HCT116 (cell line): ENCODE measurements at regions not wholly inside any gene's neighbourhood (a gene's known extent, or its start where the extent isn't known, plus 50 kb on each side); places are given as distances from the start of the nearest gene placed in this dataset.
A peak's percentile ranks its signal among the peaks of the same experiment; 100 is the strongest.

Source experiments
- ATAC-seq: fragments of 200-7000 bp; cut with Tn5 transposase; 2 replicates; pipeline ENCODE4 v1.9.1; 2020; ENCODE audit warnings: mild to moderate bottlenecking, moderate library complexity
- BruUV-seq: library from RNA; stranded (reverse); fragments of 400-500 nt; replicated peaks from 2 replicates; lab custom pipeline; 2021; lab: Mats Ljungman, UMichigan
- CTCF ChIA-PET: fragments of 300-600 bp; sonication (Branson Sonifier 250); formaldehyde crosslinking; loops from one replicate; lab custom pipeline; 2021; ENCODE audit warnings: antibody characterized with exemption; lab: Charles Lee
- POLR2A ChIA-PET: fragments of 300-600, 350-600 bp; sonication (Branson Sonifier 250); formaldehyde crosslinking; loops from one replicate; lab custom pipeline; 2021; ENCODE audit warnings: antibody characterized with exemption; lab: Charles Lee
- RAD21 ChIA-PET, 2 experiments: fragments of 300-600 bp; sonication (Branson Sonifier 250); formaldehyde crosslinking; loops; one replicate each; lab custom pipeline; 2023; ENCODE audit warnings: low total read pairs in 2 of 2; ENCODE audit not compliant: uncharacterized antibody in 2 of 2, unreplicated experiment in 2 of 2, low non-redundant PET in 1 of 2; lab: Charles Lee
- DNase-seq: peaks from one replicate; pipeline ENCODE4 v3.0.0-alpha.2; 2010; ENCODE audit warnings: low read depth, low spot score
- H2AFZ ChIP-seq: fragments of 200-600 bp; shearing (Covaris generic), sonication (generic); 2 replicates; pipeline ENCODE4 v1.6.1; 2017; ENCODE audit warnings: low read depth, mixed run types, mixed read lengths, antibody characterized with exemption, low read length; ENCODE audit not compliant: poor library complexity, severe bottlenecking
- H3K27ac ChIP-seq: 2 replicates; pipeline ENCODE4 v1.5.1; 2012; ENCODE audit warnings: low read depth, low read length
- H3K27me3 ChIP-seq: fragments of 200-600 bp; sonication (generic); 2 replicates; pipeline ENCODE4 v1.6.1; 2016; ENCODE audit warnings: mixed run types, low read length, mixed read lengths; ENCODE audit not compliant: insufficient read depth
- H3K36me3 ChIP-seq, 2 experiments: fragments of 200-500 bp in 1 of 2; fragments of 200-600 bp in 1 of 2; sonication (Bioruptor generic) in 1 of 2; sonication (generic) in 1 of 2; 2 replicates each; pipeline versions ENCODE4 v1.5.1 to v1.6.1; 2014 to 2016; ENCODE audit warnings: low read length in 2 of 2, inconsistent platforms in 1 of 2, mixed read lengths in 1 of 2, mixed run types in 1 of 2; ENCODE audit not compliant: insufficient read depth in 2 of 2, control insufficient read depth in 1 of 2
- H3K4me1 ChIP-seq, 2 experiments: fragments of 200-600 bp in 1 of 2; sonication (generic) in 1 of 2; 2 replicates each; pipeline versions ENCODE4 v1.5.1 to v1.6.1; 2012 to 2017; ENCODE audit warnings: low read length in 2 of 2, inconsistent platforms in 1 of 2, mild to moderate bottlenecking in 1 of 2, mixed read lengths in 1 of 2, mixed run types in 1 of 2, moderate library complexity in 1 of 2; ENCODE audit not compliant: insufficient read depth in 2 of 2, control insufficient read depth in 1 of 2
- H3K4me2 ChIP-seq: fragments of 200-600 bp; sonication (generic); 2 replicates; pipeline ENCODE4 v1.6.1; 2017; ENCODE audit warnings: mixed run types, low read length, mixed read lengths
- H3K4me3 ChIP-seq, 2 experiments: fragments of 200-600 bp in 1 of 2; sonication (generic) in 1 of 2; replicated peaks in 1 of 2; 2 replicates each; pipeline ENCODE4 v1.5.1; 2011 to 2016; ENCODE audit warnings: low read length in 2 of 2, control low read depth in 1 of 2, low read depth in 1 of 2, mild to moderate bottlenecking in 1 of 2, mixed read lengths in 1 of 2, mixed run types in 1 of 2
- H3K79me2 ChIP-seq: fragments of 200-600 bp; sonication (generic); 2 replicates; pipeline ENCODE4 v1.6.1; 2017; ENCODE audit warnings: mild to moderate bottlenecking, mixed run types, low read length, moderate library complexity, mixed read lengths; ENCODE audit not compliant: insufficient read depth
- H3K9ac ChIP-seq: fragments of 200-600 bp; sonication (generic); 2 replicates; pipeline ENCODE4 v1.6.1; 2016; ENCODE audit warnings: low read length, mixed read lengths
- H3K9me2 ChIP-seq: fragments of 200-600 bp; sonication (generic), shearing (Covaris generic); 2 replicates; pipeline ENCODE4 v1.6.1; 2017; ENCODE audit warnings: mixed run types, mild to moderate bottlenecking, moderate library complexity; ENCODE audit not compliant: insufficient read depth
- H3K9me3 ChIP-seq, 2 experiments: fragments of 200-500 bp in 1 of 2; fragments of 200-600 bp in 1 of 2; sonication (Bioruptor generic) in 1 of 2; sonication (generic) in 1 of 2; 2 replicates each; pipeline ENCODE4 v1.6.1; 2014 to 2017; ENCODE audit warnings: low read length in 2 of 2, mixed read lengths in 2 of 2, inconsistent platforms in 1 of 2, low read depth in 1 of 2, mild to moderate bottlenecking in 1 of 2, mixed run types in 1 of 2, moderate library complexity in 1 of 2; ENCODE audit not compliant: control insufficient read depth in 1 of 2, insufficient read depth in 1 of 2
- H4K20me1 ChIP-seq: fragments of 200-600 bp; sonication (generic), shearing (Covaris generic); 2 replicates; pipeline ENCODE4 v1.6.1; 2017; ENCODE audit warnings: mixed run types, mild to moderate bottlenecking, moderate library complexity; ENCODE audit not compliant: insufficient read depth
- ATF3 ChIP-seq: IDR thresholded peaks from 2 replicates; pipeline ENCODE4 v1.6.1; 2012
- CBX3 ChIP-seq: IDR thresholded peaks from 2 replicates; pipeline ENCODE4 v1.6.1; 2012; ENCODE audit warnings: low read depth
- CEBPB ChIP-seq: IDR thresholded peaks from 2 replicates; pipeline ENCODE4 v1.6.1; 2012; ENCODE audit warnings: low read depth
- CTCF ChIP-seq, 3 experiments: fragments of 200-600 bp in 1 of 3; sonication (generic) in 1 of 3; IDR thresholded peaks in 2 of 3; conservative IDR thresholded peaks in 1 of 3; 2 replicates each; pipeline ENCODE4 v1.5.1; 2012 to 2017; ENCODE audit warnings: low read depth in 2 of 3, low read length in 2 of 3, antibody characterized with exemption in 1 of 3, borderline replicate concordance in 1 of 3, control low read depth in 1 of 3, mild to moderate bottlenecking in 1 of 3, mixed read lengths in 1 of 3, mixed run types in 1 of 3, moderate library complexity in 1 of 3; ENCODE audit not compliant: insufficient read depth in 1 of 3
- EGR1 ChIP-seq: IDR thresholded peaks from 2 replicates; pipeline ENCODE4 v1.6.1; 2012; ENCODE audit warnings: low read depth
- EZH2 ChIP-seq: fragments of 200-600 bp; sonication (generic); IDR thresholded peaks from 2 replicates; pipeline ENCODE4 v1.6.1; 2017; ENCODE audit warnings: antibody characterized with exemption, mixed run types
- EZH2phosphoT487 ChIP-seq: fragments of 200-600 bp; IDR thresholded peaks from 2 replicates; pipeline ENCODE4 v1.6.1; 2018; ENCODE audit warnings: antibody characterized with exemption, borderline replicate concordance
- POLR2A ChIP-seq: IDR thresholded peaks from 2 replicates; pipeline ENCODE4 v1.7.0; 2011; ENCODE audit warnings: borderline replicate concordance; ENCODE audit not compliant: insufficient read depth, insufficient read length; ENCODE audit errors: extremely low read depth
- RAD21 ChIP-seq: IDR thresholded peaks from 2 replicates; pipeline ENCODE4 v1.6.1; 2012; ENCODE audit warnings: low read depth, mild to moderate bottlenecking
- REST ChIP-seq: IDR thresholded peaks from 2 replicates; pipeline ENCODE4 v1.6.1; 2012; ENCODE audit warnings: low read depth
- SIN3A ChIP-seq: IDR thresholded peaks from 2 replicates; pipeline ENCODE4 v1.6.1; 2012; ENCODE audit warnings: low read depth
- SP1 ChIP-seq: IDR thresholded peaks from 2 replicates; pipeline ENCODE4 v1.6.1; 2012; ENCODE audit warnings: low read depth
- TCF7L2 ChIP-seq: IDR thresholded peaks from 2 replicates; pipeline ENCODE4 v1.7.0; 2011; ENCODE audit warnings: borderline replicate concordance, inconsistent platforms; ENCODE audit not compliant: insufficient read depth, insufficient read length; ENCODE audit errors: extremely low read depth
- ZFX ChIP-seq: fragments of 450-650 bp; IDR thresholded peaks from 2 replicates; pipeline ENCODE4 v1.6.1; 2017
- ZNF274 ChIP-seq: fragments of 200-500 bp; sonication (Bioruptor generic); IDR thresholded peaks from 2 replicates; pipeline ENCODE4 v1.6.1; 2014; ENCODE audit warnings: mild to moderate bottlenecking, low read depth, low read length, inconsistent platforms
- intact Hi-C: fragments of 100-400 bp; cut with micrococcal nuclease; formaldehyde crosslinking; loops from 2 replicates; pipeline ENCODE4 v1.10.0; 2022

- ChIA-PET POLR2A (no interaction called here), RAD21 (interaction anchor here in 1 of 2 experiments (0.6 kb wide), 1 partner anchor 79 kb away, joined by 3 read pairs; no protein-coding TSS in a partner anchor), CTCF (no interaction called here)
- H3K79me2 ChIP-seq: no peaks in the 10 kb centered on the region
- ATAC-seq: peak; percentile 17; the same call in 1 of the 2 replicates
- DNase-seq: no peak
- BruUV-seq: no TSS peak
- no peaks in the 10 kb centered on the region for H3K9me2 ChIP-seq
- H3K4me1 ChIP-seq: 0 out of 4 replicates have a peak, but pooled peaks cover 0 to 5% of the 10 kb centered on the region in 2 experiments
- no peak overlapping the region for H2AFZ ChIP-seq
- H3K36me3 ChIP-seq: no peaks in the 10 kb centered on the region
- no peak overlapping the region for H3K4me3 ChIP-seq
- intact Hi-C loops: no loop called here
- no peak overlapping the region for H3K9ac ChIP-seq
- TF ChIP-seq TCF7L2: no peak
- TF ChIP-seq ZNF274: no peak
- TF ChIP-seq REST: no peak
- TF ChIP-seq ZFX: no peak
- no peak for TF ChIP-seq CBX3
- no peak for TF ChIP-seq CTCF (IDR thresholded peaks at IDR 0.05 in 2 of 3, conservative IDR thresholded peaks at IDR 0.05 in 1 of 3; ENCODE audit: borderline replicate concordance in 1 of 3, insufficient read depth in 1 of 3, low read depth in 2 of 3, low read length in 2 of 3)
- no peak for TF ChIP-seq SP1
- TF ChIP-seq POLR2A: no peak
- TF ChIP-seq CEBPB: no peak
- no peak for TF ChIP-seq RAD21
- no peak for TF ChIP-seq EGR1
- TF ChIP-seq ATF3: no peak
- no peak for TF ChIP-seq EZH2phosphoT487
- TF ChIP-seq SIN3A: no peak
- no peak for TF ChIP-seq EZH2
- no peak overlapping the region for H3K4me2 ChIP-seq
- H3K9me3 ChIP-seq: no peaks in the 10 kb centered on the region
- no peak overlapping the region for H3K27ac ChIP-seq
- peaks cover 12% of the 10 kb centered on the region for H3K27me3 ChIP-seq
- H4K20me1 ChIP-seq: no peaks in the 10 kb centered on the region
These were observed 99.0 kb upstream of the KCNG1 start for GRCh38 chr20:51121901-51122412.
